ENCODE measurements at regions not wholly inside any gene's neighbourhood (a gene's known extent, or its start where the extent isn't known, plus 50 kb on each side); places are given as distances from the start of the nearest gene placed in this dataset.

GRCh38 chr3:141682921-141683320, 55.2 kb upstream of the RNF7 start:
- Histone ChIP-seq H3F3A (ENCODE audit: insufficient read depth) (0 out of 2 replicates have a peak, but pooled peaks cover 5% of the 10 kb centered on the region), H3K27me3 (replicated peaks; ENCODE audit: insufficient read depth) (no peaks in the 10 kb centered on the region), H2AFZ (no peak overlapping the region), H3K27ac (no peak overlapping the region), H3K4me2 (ENCODE audit: unreplicated experiment) (no peak overlapping the region), H3K36me3 (ENCODE audit: low read depth) (no peaks in the 10 kb centered on the region), H3K4me3 (no peak overlapping the region), H4K20me1 (ENCODE audit: insufficient read depth) (no peaks in the 10 kb centered on the region), H3K4me1 (ENCODE audit: insufficient read depth) (peaks cover 11% of the 10 kb centered on the region), H3K9me2 (ENCODE audit: insufficient read depth) (no peaks in the 10 kb centered on the region), H3K9me3 (ENCODE audit: low read depth) (no peaks in the 10 kb centered on the region), H3K79me2 (ENCODE audit: insufficient read depth) (no peaks in the 10 kb centered on the region), H3K9ac (no peak overlapping the region)
- TF ChIP-seq EZH2phosphoT487 (IDR thresholded peaks at IDR 0.05; ENCODE audit: insufficient read depth, low read depth) = no peak
- no peak for TF ChIP-seq EZH2 (IDR thresholded peaks at IDR 0.05; ENCODE audit: insufficient read depth, poor library complexity, severe bottlenecking)
- 88 to 89% methylated on average over 9 of the region's 9 CpGs for WGBS, 2 experiments (ENCODE audit: low coverage in 1 of 2, low lambda C conversion rate in 2 of 2, missing lambda C conversion rate in 2 of 2)
- in situ Hi-C loops (cut with MboI) = no loop called here
- DNase-seq = no peak

- H3K27me3 ChIP-seq (replicated peaks; ENCODE audit: insufficient read depth) = no peaks in the 10 kb centered on the region
- in situ Hi-C loops (cut with MboI) = no loop called here
- no peaks in the 10 kb centered on the region for H3K36me3 ChIP-seq (ENCODE audit: low read depth)
- H3K4me1 ChIP-seq (ENCODE audit: insufficient read depth) = peaks cover 11% of the 10 kb centered on the region
- no peak overlapping the region for H3K4me2 ChIP-seq (ENCODE audit: unreplicated experiment)
- no peak overlapping the region for H3K9ac ChIP-seq
- H2AFZ ChIP-seq = no peak overlapping the region
- DNase-seq = no peak
- 0 out of 2 replicates have a peak, but pooled peaks cover 5% of the 10 kb centered on the region for H3F3A ChIP-seq (ENCODE audit: insufficient read depth)
- H3K79me2 ChIP-seq (ENCODE audit: insufficient read depth) = no peaks in the 10 kb centered on the region
- H3K4me3 ChIP-seq = no peak overlapping the region
- no peak overlapping the region for H3K27ac ChIP-seq
- H4K20me1 ChIP-seq (ENCODE audit: insufficient read depth) = no peaks in the 10 kb centered on the region
- no peaks in the 10 kb centered on the region for H3K9me2 ChIP-seq (ENCODE audit: insufficient read depth)
- 100% methylated on average over 1 of the region's 1 CpG for WGBS, 2 experiments (ENCODE audit: low coverage in 1 of 2, low lambda C conversion rate in 2 of 2, missing lambda C conversion rate in 2 of 2)
- H3K9me3 ChIP-seq (ENCODE audit: low read depth) = no peaks in the 10 kb centered on the region
- no peak for TF ChIP-seq EZH2 (IDR thresholded peaks at IDR 0.05; ENCODE audit: insufficient read depth, poor library complexity, severe bottlenecking)
- TF ChIP-seq EZH2phosphoT487 (IDR thresholded peaks at IDR 0.05; ENCODE audit: insufficient read depth, low read depth) = no peak
These were observed 53.3 kb upstream of the RNF7 start for GRCh38 chr3:141684758-141685157.

- no peaks in the 10 kb centered on the region for H3K79me2 ChIP-seq (ENCODE audit: insufficient read depth)
- peak; percentile 82 for DNase-seq
- H2AFZ ChIP-seq = peak overlapping the region; percentile 94
- H3K9me2 ChIP-seq (ENCODE audit: insufficient read depth) = no peaks in the 10 kb centered on the region
- 4 to 6% methylated on average over 8 of the region's 8 CpGs for WGBS, 2 experiments (ENCODE audit: low coverage in 1 of 2, low lambda C conversion rate in 2 of 2, missing lambda C conversion rate in 2 of 2)
- H4K20me1 ChIP-seq (ENCODE audit: insufficient read depth) = no peaks in the 10 kb centered on the region
- peak overlapping the region; percentile 73 for H3K4me3 ChIP-seq
- no peaks in the 10 kb centered on the region for H3K36me3 ChIP-seq (ENCODE audit: low read depth)
- H3K27ac ChIP-seq = peak overlapping the region; percentile 43
- H3K9ac ChIP-seq = peak overlapping the region; percentile 67
- 0 out of 2 replicates have a peak, but pooled peaks cover 5% of the 10 kb centered on the region for H3F3A ChIP-seq (ENCODE audit: insufficient read depth)
- TF ChIP-seq EZH2phosphoT487 (IDR thresholded peaks at IDR 0.05; ENCODE audit: insufficient read depth, low read depth) = no peak
- no peak for TF ChIP-seq EZH2 (IDR thresholded peaks at IDR 0.05; ENCODE audit: insufficient read depth, poor library complexity, severe bottlenecking)
- in situ Hi-C loops (cut with MboI) = no loop called here
- H3K9me3 ChIP-seq (ENCODE audit: low read depth) = no peaks in the 10 kb centered on the region
- no peaks in the 10 kb centered on the region for H3K27me3 ChIP-seq (replicated peaks; ENCODE audit: insufficient read depth)
- H3K4me1 ChIP-seq (ENCODE audit: insufficient read depth) = peaks cover 6% of the 10 kb centered on the region
- peak overlapping the region; percentile 87 for H3K4me2 ChIP-seq (ENCODE audit: unreplicated experiment)
These were observed 51.4 kb upstream of the RNF7 start for GRCh38 chr3:141686466-141687291.

Measured in GM23248 (cell line).